ENCODE measurements at regions not wholly inside any gene's neighbourhood (a gene's known extent, or its start where the extent isn't known, plus 50 kb on each side); places are given as distances from the start of the nearest gene placed in this dataset.

GRCh38 chr5:54672871-54673270, 155.3 kb downstream of the SNX18 start:
- no peak for FAIRE-seq

DNA sequence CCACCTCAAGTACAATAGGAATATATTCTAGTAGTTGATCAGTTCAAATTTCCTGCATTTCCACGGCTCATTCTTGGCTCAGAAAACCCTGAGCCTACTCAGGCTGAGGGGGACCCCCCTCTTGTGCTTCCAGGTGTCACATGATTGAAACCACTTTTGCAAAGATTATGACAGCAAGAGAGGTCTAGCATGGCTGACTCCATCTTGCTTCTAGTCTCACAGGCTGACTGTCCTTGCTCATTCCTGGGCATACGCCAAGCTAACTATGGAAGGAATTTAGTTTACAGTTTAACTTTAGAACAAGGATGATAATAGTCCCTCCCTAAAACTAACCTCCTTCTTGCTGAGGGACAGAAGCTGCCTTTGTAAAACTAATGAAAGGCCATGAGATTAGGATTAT, 154.1 kb downstream of the SNX18 start:
- FAIRE-seq = no peak

DNA sequence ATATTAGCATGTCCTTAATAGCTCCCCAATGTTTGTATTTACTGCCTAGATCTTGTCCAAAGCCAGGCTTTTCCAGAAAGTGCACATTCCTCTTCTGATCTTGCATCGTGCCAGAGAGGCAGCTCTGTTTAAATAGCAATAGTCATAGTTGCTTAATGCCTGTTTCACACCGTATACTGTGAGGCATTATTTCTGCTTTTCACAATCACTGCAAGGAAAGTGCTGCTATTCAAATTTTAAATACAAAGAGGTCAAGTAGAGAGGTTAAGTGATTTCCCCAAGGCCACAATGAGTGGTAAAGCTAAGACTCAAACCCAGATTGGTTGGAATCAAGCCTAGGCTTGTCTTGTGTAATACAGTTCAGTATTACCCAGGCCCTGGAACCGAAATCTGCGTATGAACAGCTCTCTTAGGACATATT, 153.6 kb downstream of the SNX18 start:
- FAIRE-seq = no peak

- FAIRE-seq = no peak
Observed at GRCh38 chr5:54670281-54670680, 152.7 kb downstream of the SNX18 start.

- FAIRE-seq = no peak
Observed at GRCh38 chr5:54669845-54670244, 152.3 kb downstream of the SNX18 start.

GRCh38 chr5:54669285-54669684, 151.7 kb downstream of the SNX18 start:
- no peak for FAIRE-seq

DNA sequence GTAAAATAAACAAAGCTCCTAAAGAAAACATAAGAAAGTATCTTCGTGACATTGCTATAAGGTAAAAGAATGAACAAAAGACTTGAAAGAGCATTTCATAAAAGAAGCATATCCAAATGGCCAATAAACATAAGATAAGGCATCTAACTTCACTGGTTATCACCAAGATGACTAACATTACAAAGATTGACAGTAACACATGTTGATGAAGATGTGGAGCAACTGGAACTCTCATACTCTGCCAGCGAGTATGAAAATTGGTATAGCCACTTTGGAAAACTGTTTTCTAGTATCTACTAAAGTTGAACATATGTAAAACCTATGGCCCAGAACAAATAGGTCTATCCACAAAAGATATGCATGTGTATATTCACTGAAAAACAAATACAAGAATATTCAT, 150.5 kb downstream of the SNX18 start:
- FAIRE-seq = no peak

DNA sequence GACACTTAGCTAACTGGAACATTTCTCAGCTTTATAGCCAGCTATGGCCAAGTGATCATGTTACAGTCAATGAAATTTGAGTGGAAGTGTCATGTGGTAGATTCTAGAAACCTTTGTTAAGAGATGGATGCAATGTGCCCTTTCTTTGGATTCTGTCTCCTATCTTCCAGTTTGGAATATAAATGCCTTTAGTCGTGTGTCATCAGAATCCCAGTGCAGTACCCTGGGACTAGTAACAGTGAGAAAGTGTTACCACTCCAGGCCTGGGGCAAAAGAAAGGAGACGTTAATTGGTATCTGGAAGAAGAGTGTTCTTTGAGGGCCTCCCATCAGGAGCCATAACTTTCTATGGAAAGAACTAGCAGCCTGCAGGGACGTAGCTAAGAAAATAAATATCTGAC, 149.6 kb downstream of the SNX18 start:
- FAIRE-seq = no peak

GRCh38 chr5:54663866-54664265, 146.3 kb downstream of the SNX18 start:
- FAIRE-seq = no peak

- FAIRE-seq = no peak
Observed at GRCh38 chr5:54661111-54661510, 143.6 kb downstream of the SNX18 start.

DNA sequence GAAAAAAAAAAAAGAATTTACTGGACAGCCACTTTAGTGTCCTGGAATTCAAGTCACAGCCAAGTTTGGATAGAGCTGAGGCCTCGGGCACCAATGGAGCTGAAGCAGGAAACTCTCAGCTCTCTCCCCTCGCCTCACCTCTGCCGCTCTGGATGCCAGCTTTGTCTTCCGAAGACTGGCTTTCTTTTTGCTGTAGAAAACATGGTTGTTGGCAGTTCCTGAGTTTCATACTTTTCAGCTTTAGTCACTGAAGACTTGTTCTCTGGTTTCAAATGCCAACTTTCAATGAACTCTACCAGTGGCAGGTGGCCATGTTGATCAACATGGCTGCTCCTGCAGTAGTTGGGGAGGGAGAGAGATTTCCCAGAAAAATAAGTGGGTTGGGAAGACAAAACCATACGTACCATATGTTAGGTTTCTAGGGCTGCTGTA, 142.2 kb downstream of the SNX18 start:
- no peak for FAIRE-seq

- no peak for FAIRE-seq
Observed at GRCh38 chr5:54658010-54658409, 140.5 kb downstream of the SNX18 start.

GRCh38 chr5:54656261-54656728, 138.7 kb downstream of the SNX18 start:
- FAIRE-seq = no peak

DNA sequence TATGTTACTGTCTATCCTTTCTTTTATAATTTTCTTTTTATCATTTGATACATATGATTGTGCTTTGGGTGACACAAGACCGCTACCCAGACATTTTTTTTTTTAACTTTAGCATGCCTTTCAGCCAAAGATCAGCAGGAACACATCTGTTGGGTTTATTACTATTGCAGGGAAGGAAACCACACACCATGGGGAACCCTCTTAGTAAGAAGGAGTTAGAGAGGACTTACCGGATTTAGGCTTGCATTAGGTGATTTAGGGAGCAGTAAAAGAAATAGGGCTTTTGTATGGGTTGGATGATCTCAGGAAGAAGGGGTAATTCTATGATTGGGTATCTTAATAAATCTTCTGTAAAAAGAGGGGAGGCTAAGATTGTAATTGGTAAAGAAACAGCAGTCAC, 138.2 kb downstream of the SNX18 start:
- no peak for FAIRE-seq

- FAIRE-seq = no peak
Observed at GRCh38 chr5:54655266-54655665, 137.7 kb downstream of the SNX18 start.

- no peak for FAIRE-seq
Observed at GRCh38 chr5:54653956-54654614, 136.5 kb downstream of the SNX18 start.

DNA sequence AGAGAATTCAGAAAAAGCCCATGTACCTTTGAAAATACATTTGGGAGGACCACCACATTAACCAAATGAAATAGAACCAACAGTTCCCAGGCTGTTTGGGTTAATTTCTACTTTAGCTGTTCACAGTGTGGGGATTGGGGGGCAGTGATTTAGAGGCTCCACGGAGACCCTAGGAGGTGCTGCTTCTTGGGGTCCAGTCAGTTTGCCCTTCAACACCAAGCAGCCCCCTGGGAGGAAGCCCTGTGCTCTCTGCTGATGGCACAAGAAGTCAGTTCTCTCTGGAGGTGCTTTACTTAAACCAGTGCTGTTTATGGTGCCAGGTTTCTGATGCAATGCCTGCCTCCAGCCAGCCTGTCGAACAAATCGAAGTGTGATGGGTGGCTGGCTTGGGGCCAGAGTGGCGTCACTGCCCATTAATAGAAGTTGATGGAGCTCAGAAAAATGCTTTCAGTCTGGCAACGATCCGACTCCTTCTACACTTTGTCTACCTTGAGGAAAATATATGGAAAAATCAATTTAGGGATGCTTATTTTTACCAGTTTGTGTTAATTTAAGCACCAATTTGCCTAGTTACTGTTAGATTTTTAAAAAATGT, 134.0 kb downstream of the SNX18 start:
- no peak for FAIRE-seq

DNA sequence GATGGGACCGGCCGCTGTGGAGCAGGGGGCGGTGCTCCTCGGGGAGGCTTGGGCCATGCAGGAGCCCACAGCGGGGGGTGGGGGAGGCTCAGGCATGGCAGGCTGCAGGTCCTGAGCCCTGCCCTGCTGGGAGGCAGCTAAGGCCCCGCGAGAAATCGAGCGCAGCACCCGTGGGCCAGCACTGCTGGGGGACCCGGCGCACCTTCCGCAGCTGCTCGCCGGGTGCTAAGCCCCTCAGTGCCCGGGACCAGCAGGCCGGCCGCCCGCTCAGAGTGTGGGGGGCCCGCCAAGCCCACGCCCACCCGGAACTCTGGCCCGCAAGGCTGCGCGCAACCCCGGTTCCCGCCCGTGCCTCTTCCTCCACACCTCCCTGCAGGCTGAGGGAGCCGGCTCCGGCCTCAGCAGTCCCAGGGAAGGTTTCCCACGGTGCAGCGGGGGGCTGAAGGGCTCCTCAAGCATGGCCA, 131.5 kb downstream of the SNX18 start:
- FAIRE-seq = no peak

DNA sequence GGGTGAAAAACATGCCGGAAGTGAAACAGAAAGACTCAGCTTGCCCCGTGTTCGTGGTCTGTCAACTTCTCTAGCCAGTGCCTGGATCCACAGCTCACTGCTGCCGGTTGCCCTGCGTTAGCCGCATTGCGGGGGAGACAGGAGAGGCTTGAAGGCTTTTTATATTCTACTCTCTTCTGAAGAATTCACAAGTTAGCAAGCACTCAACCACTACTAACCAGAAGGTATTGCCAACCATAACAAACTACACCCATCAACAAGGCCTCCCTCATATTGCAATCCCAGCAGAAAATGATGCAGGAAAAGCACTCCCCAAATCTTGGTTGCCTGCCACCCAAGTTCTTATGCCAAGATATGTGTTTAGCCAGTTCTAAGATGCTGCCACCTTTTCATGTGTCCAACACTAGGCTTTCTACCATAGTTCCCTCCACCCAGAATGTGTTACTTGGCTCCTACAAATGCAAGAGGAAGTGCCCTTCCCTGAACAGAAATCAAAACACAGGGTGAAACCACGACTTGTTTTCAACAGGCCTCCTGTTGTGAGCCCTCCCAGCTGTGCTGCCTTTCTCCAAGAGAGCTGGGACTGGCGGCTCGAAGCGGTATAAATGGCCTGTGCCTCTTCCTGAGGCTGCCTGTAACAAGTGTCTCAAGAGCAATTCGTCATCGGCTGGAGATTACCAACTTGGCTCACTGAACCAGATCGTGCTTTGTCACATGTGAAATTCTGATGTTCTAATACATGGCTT, 129.0 kb downstream of the SNX18 start:
- peak; percentile 55 for FAIRE-seq

- FAIRE-seq = no peak
Observed at GRCh38 chr5:54645882-54646355, 128.4 kb downstream of the SNX18 start.

DNA sequence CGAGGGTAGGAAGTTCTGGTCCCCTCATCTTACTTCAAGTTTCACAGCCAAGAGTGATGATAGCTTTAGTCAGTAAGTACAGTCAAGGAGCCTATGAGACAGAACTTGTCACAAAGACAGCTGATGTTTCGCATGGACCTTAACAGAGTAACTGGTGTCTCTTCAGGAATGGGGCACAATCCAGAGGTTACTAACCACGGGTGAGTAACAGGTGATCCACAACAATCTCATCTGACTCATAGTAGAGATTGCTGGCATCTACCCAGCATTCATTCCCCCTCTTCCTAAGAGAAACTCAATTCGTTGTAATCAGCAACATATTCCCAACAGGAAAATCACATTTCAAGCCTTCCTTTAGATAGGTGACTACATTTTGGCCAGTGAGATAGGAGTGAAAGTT, 126.7 kb downstream of the SNX18 start:
- FAIRE-seq = no peak

- FAIRE-seq = no peak
Observed at GRCh38 chr5:54643685-54644106, 126.1 kb downstream of the SNX18 start.

- FAIRE-seq = no peak
Observed at GRCh38 chr5:54639621-54640020, 122.1 kb downstream of the SNX18 start.

- no peak for FAIRE-seq
Observed at GRCh38 chr5:54638106-54638505, 120.5 kb downstream of the SNX18 start.

Measured in islet of Langerhans (tissue), 1 donor.